HG02759 (cell line): ENCODE measurements at regions not wholly inside any gene's neighbourhood (a gene's known extent, or its start where the extent isn't known, plus 50 kb on each side); places are given as distances from the start of the nearest gene placed in this dataset.
"Not testable (repeated sequence)": the region's sequence is repeated elsewhere in the genome, so short reads cannot be mapped to it uniquely, and the experiment has no call there.

Source experiments
- ATAC-seq: cut with Tn5 transposase; IDR thresholded peaks from one replicate; pipeline ENCODE4 v1.9.1; 2021; ENCODE audit warnings: mild to moderate bottlenecking, moderate library complexity; ENCODE audit not compliant: unreplicated experiment

GRCh38 chr1:74937176-74937575 lies 197.0 kb upstream of the LHX8 start:
- no peak for ATAC-seq

DNA sequence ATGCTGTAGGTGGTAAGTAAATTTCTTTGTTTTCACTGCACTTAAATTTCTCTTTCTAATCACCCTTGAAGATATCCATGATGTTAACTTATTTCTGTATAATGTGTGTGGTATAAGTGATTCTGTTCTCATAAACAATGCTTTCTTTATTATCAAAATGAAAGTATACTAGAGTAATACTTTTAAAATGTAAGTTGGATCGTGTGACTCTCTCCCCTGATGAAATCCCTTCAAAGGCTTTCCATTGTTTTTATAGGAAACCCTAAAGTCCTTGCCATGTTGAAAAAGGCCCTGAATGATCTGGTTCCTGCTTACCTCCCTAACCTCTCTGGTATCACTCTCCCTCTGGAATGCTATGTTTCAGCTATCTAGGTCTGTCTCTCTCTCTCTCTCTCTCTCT lies 191.1 kb upstream of the LHX8 start:
- ATAC-seq: no peak

DNA sequence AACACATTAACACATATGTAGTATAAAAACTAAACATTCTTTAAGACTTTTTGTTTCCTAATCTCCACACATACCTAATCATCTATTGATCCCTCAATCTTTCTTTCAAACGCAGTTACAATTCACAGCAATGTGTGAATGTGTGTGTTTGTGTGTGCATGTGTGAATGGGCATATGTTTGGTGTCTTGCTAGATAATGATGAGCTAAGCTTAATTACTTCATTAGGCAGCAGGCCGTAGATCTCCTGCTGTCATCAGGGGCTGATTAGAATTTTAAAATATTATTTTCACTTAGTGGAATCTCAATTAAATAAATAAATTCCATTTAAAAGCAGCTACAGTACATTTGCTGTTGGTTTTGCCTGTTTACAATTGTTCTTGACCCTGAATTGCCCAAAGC lies 187.8 kb upstream of the LHX8 start:
- no peak for ATAC-seq

GRCh38 chr1:74949348-74949747 lies 184.8 kb upstream of the LHX8 start:
- not testable (repeated sequence) for ATAC-seq

- not testable (repeated sequence) for ATAC-seq
Observed at GRCh38 chr1:74951981-74952380, 182.2 kb upstream of the LHX8 start.

- no peak for ATAC-seq
Observed at GRCh38 chr1:74952786-74953185, 181.4 kb upstream of the LHX8 start.

DNA sequence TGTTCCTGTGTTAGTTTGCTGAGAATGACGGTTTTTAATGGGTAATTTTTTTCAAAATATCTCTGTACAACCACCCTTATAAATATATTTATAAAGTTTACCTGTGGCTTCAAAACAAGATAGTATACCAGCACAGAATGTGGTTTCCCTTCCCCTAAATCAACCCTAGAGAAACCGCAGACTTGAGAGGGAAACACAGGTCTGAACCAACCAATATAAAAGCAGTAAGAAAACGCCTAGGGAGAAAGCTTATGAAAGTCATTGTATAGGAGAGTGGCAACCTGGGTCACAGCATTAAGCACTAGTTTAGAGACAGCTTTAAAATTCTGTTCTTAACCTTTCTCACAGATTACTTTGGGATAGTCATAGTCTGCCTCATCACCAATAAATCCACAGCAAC lies 180.6 kb upstream of the LHX8 start:
- ATAC-seq: no peak

GRCh38 chr1:74963120-74963519 lies 171.1 kb upstream of the LHX8 start:
- ATAC-seq: no peak

DNA sequence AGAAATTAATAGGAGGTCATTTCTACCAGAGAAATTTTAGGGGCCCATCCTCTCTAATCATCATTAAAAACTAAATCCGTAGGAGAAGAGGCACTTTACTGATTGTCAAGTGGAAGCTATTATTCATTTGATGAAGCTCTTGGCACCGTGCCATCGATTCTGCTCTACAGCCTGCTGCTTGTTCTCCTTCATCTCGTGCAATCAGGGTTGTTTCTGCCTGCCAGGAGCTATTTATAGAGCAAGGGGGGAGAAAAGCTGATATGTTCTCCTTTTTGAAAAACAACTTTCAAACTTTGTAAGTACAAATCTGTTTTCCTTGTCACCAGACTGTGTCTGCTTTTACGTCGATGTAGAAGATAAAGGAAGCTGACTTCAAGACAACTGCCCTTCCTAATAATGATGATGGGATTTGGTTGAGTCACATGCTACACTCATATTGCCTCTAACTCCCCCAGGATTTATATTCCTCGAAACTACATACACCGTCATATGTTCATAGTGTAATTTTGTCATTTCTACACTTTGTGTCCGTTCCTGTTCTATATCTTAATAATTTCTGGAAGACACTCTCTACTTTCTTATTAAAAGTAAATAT lies 169.6 kb upstream of the LHX8 start:
- no peak for ATAC-seq

DNA sequence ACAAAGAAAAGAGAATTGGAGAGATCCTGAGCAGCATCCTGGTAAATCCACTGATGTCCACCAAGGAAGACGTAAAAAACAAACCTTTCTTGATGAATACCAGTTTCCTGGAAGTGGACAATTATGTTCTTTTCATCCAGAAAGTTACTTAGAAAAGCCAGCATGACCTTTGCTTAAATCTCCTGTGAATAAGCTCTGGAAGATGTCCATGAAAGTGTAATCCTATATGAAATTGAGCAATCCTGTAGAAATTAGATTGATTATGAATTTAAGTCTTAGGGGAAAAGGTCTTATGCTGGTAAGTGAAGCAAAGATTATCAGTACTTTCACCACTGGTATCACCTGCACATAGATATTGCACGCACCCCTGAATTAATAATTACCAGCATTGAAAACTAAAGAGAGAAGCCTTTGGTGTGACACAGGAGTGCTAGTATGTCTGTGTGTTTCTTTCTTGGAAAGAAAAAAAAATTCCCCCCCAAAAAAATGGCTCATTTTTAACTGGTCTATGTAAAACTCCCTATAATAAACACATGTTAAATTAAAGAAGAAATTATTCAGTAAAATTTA lies 164.5 kb upstream of the LHX8 start:
- no peak for ATAC-seq

GRCh38 chr1:74971982-74972381 lies 162.2 kb upstream of the LHX8 start:
- ATAC-seq: no peak

DNA sequence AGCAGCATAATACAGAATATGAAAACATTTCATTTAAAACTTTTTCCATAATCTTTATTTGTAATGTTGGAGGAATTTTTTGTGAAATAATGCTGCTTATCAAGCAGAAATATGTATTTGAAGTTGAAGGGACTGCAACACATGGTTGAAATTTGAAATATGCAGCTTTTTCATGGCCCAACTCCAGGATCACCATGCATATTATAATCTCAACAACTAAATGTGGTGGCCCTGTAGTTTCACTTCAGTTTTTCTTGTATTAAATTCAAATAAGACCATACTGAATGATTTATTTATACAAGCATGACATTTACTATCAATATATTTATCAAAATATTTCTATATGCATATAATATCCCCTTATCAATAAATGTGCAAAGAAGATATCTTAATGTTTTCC lies 157.7 kb upstream of the LHX8 start:
- no peak for ATAC-seq

DNA sequence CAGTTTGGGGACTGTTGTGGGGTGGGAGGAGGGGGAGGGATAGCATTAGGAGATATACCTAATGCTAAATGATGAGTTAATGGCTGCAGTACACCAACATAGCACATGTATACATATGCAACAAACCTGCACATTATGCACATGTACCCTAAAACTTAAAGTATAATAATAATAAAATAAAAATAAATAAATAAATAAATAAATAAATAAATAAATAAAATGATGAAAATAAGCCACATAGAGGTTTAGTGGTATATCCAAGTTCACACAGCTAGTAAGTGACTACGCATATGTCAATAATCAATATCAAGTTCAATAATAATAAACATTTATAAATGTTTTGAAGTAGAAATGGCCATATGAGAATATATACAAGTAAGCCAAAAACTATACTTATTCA lies 141.7 kb upstream of the LHX8 start:
- not testable (repeated sequence) for ATAC-seq

GRCh38 chr1:74995821-74996220 lies 138.4 kb upstream of the LHX8 start:
- ATAC-seq: no peak

DNA sequence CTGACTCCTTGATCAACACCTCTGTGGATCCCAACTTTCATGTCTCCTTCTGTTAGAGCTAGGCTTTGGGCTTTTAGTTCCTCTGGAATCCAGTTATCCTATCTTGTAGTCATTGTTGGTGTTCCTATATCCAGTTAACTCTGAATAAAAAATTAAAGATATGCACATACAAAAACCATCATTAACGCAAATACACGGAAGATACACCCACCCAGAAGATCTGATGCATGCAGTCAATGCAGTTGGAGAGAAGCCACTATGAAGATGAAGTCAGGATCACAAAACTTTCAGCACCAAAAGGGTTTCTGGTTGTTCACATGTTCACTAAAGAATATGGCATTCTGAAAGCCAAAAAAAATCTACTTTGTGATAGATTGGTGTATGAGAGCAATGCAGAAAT lies 123.6 kb upstream of the LHX8 start:
- no peak for ATAC-seq

DNA sequence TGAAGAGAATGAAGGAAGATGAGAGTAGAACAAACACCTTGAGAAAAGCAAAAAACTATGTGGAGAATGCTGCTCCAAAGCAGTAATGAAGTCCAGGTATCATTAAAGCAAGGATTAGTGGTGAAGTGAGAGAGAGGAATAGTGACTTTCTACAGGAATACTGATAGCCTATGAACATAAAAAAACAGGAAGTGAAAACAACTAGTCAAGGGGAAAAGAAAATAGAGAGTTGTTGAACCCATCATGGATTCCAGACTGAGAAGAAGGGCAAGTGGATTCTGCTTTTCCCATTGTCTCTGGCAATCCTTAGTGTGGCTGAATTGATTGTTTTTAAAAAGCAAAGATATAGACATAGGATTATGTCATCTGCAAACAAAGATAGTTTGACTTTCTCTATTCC lies 119.9 kb upstream of the LHX8 start:
- no peak for ATAC-seq

DNA sequence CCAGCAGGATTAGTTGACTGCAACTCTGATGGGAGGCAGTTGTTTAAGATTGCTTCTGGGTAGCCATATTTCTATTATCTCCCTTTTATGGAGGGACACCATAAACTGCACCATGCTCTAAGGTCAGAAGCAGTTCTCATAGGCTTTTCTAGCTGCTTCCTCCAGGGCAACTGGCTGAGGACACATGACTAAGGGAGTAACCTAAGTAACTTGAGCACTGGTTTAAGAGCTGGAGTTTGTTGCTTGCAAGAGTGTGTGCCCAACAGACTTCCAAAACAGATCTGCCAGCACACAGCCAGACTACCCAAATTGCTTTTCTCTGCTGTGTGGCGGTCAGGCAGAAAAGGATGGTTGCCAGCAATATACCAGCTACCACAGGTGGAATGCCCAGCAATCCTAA lies 111.2 kb upstream of the LHX8 start:
- no peak for ATAC-seq

GRCh38 chr1:75034376-75034775 lies 99.8 kb upstream of the LHX8 start:
- no peak for ATAC-seq

- ATAC-seq: no peak
Observed at GRCh38 chr1:75035536-75035935, 98.7 kb upstream of the LHX8 start.

DNA sequence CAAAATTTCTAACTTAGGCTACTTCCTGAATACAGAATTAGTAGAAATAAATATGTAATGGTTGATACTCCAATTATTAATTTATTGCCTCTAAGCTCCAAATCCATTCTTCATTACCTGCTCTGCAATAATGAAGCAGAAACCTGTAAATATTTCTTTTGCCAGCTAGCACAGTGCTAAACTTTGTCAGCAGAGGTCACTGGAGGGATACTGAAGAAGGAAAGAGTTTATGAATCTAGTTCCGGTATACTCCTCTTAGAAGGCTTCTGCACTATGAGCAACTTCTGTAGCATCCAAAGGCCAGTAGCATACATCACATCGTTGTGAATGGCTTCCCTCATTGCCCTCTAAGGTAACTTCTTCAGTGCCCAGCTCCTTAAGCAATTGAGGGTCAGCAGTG lies 81.0 kb upstream of the LHX8 start:
- no peak for ATAC-seq

GRCh38 chr1:75058424-75058823 lies 75.8 kb upstream of the LHX8 start:
- no peak for ATAC-seq

- no peak for ATAC-seq
Observed at GRCh38 chr1:75062111-75062510, 72.1 kb upstream of the LHX8 start.

- no peak for ATAC-seq
Observed at GRCh38 chr1:75067975-75068374, 66.2 kb upstream of the LHX8 start.
